ENCODE measurements at regions not wholly inside any gene's neighbourhood (a gene's known extent, or its start where the extent isn't known, plus 50 kb on each side); places are given as distances from the start of the nearest gene placed in this dataset.

DNA sequence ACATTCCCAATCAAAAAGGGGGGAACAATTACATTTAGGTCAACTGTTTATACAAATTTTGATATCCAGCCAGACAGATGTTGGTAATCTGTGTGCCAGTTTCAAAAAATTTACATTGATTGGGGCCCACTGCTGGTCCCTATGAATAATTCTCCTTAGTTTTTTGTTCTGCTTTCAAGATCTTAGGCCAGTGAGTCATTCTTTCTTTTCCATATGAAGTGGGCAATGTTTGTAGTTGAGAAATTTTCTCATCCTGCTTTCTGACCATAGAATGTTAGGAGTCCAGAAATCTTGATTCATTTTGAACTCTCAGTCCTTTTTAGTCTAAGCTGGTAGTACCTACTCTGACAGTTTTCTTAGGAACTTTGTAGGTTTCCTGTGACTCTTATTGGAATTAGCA is 244.3 kb downstream of the DIO2 start:
- intact Hi-C loops (cut with micrococcal nuclease) = no loop called here
- Histone ChIP-seq H3K27me3 (ENCODE audit: insufficient read depth, low read length) (no peaks in the 10 kb centered on the region), H2AFZ (ENCODE audit: low read depth, low read length, poor library complexity, severe bottlenecking) (no peak overlapping the region), H3K4me1 (ENCODE audit: control insufficient read depth in 1 of 2, insufficient read depth in 2 of 2, low read length in 2 of 2) (no peaks in the 10 kb centered on the region), H3K79me2 (ENCODE audit: insufficient read depth, low read length) (no peaks in the 10 kb centered on the region), H3K36me3 (ENCODE audit: control insufficient read depth in 1 of 2, insufficient read depth in 2 of 2, low read length in 2 of 2) (no peaks in the 10 kb centered on the region), H3K4me2 (ENCODE audit: low read length) (no peak overlapping the region), H3K27ac (ENCODE audit: low read depth, low read length) (no peak overlapping the region), H3K9me2 (ENCODE audit: insufficient read depth) (no peaks in the 10 kb centered on the region), H3K9ac (ENCODE audit: low read length) (no peak overlapping the region), H3K4me3 (replicated peaks in 1 of 2; ENCODE audit: low read depth in 1 of 2, low read length in 2 of 2) (no peak overlapping the region), H3K9me3 (ENCODE audit: control insufficient read depth in 1 of 2, insufficient read depth in 1 of 2, low read depth in 1 of 2, low read length in 2 of 2) (peaks cover 0 to 21% of the 10 kb centered on the region in 2 experiments; a peak in 2 of 4 replicates), H4K20me1 (ENCODE audit: insufficient read depth) (no peaks in the 10 kb centered on the region)
- ChIA-PET RAD21 (ENCODE audit: low non-redundant PET in 1 of 2, low total read pairs in 2 of 2, uncharacterized antibody in 2 of 2, unreplicated experiment in 2 of 2) (no interaction called here), CTCF (no interaction called here), POLR2A (no interaction called here)
- DNase-seq (ENCODE audit: low read depth, low spot score) (no peak), ATAC-seq (no peak)
- BruUV-seq (replicated peaks) = no TSS peak
- TF ChIP-seq ELF1 (IDR thresholded peaks at IDR 0.05; ENCODE audit: borderline replicate concordance, low read depth) = no peak
- no peak for TF ChIP-seq TCF7L2 (IDR thresholded peaks at IDR 0.05; ENCODE audit: borderline replicate concordance, extremely low read depth, insufficient read depth, insufficient read length)
- no peak for TF ChIP-seq EZH2 (IDR thresholded peaks at IDR 0.05)
- TF ChIP-seq SRF (IDR thresholded peaks at IDR 0.05; ENCODE audit: low read depth) = no peak
- TF ChIP-seq ZFX (IDR thresholded peaks at IDR 0.05) = no peak
- TF ChIP-seq, protein P1, sequence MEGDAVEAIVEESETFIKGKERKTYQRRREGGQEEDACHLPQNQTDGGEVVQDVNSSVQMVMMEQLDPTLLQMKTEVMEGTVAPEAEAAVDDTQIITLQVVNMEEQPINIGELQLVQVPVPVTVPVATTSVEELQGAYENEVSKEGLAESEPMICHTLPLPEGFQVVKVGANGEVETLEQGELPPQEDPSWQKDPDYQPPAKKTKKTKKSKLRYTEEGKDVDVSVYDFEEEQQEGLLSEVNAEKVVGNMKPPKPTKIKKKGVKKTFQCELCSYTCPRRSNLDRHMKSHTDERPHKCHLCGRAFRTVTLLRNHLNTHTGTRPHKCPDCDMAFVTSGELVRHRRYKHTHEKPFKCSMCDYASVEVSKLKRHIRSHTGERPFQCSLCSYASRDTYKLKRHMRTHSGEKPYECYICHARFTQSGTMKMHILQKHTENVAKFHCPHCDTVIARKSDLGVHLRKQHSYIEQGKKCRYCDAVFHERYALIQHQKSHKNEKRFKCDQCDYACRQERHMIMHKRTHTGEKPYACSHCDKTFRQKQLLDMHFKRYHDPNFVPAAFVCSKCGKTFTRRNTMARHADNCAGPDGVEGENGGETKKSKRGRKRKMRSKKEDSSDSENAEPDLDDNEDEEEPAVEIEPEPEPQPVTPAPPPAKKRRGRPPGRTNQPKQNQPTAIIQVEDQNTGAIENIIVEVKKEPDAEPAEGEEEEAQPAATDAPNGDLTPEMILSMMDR (IDR thresholded peaks at IDR 0.05 in 2 of 3, conservative IDR thresholded peaks at IDR 0.05 in 1 of 3; ENCODE audit: borderline replicate concordance in 1 of 3, insufficient read depth in 1 of 3, low read depth in 2 of 3, low read length in 2 of 3) = no peak

DNA sequence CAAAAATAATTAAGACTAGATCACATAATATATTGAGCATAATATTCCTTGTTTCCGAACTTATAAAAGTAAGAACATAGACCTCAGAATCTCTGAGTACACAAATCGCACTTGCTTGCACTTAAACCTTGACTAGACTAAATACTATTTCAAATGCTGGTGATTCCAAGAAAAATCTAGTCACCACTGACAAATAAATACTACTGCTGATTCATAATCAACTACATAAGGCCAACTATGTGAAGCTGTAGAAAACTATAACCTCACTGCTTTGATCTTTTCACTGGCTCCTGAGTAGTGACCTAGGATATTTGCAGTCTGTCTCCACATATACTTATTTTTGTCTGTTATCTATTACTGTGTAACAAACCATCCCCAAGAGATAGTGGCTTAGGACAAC is 245.4 kb downstream of the DIO2 start:
- no peaks in the 10 kb centered on the region for H3K9me2 ChIP-seq (ENCODE audit: insufficient read depth)
- no peak overlapping the region for H3K27ac ChIP-seq (ENCODE audit: low read depth, low read length)
- peaks cover 0 to 17% of the 10 kb centered on the region in 2 experiments; a peak in 2 of 4 replicates for H3K9me3 ChIP-seq (ENCODE audit: control insufficient read depth in 1 of 2, insufficient read depth in 1 of 2, low read depth in 1 of 2, low read length in 2 of 2)
- H3K27me3 ChIP-seq (ENCODE audit: insufficient read depth, low read length) = no peaks in the 10 kb centered on the region
- ATAC-seq = no peak
- H3K36me3 ChIP-seq (ENCODE audit: control insufficient read depth in 1 of 2, insufficient read depth in 2 of 2, low read length in 2 of 2) = no peaks in the 10 kb centered on the region
- H3K79me2 ChIP-seq (ENCODE audit: insufficient read depth, low read length) = no peaks in the 10 kb centered on the region
- DNase-seq (ENCODE audit: low read depth, low spot score) = no peak
- RAD21 ChIA-PET (ENCODE audit: low non-redundant PET in 1 of 2, low total read pairs in 2 of 2, uncharacterized antibody in 2 of 2, unreplicated experiment in 2 of 2) = no interaction called here
- no peak for TF ChIP-seq CBX3 (IDR thresholded peaks at IDR 0.05; ENCODE audit: low read depth)
- no peak for TF ChIP-seq EGR1 (IDR thresholded peaks at IDR 0.05; ENCODE audit: low read depth)
- TF ChIP-seq, protein P2, sequence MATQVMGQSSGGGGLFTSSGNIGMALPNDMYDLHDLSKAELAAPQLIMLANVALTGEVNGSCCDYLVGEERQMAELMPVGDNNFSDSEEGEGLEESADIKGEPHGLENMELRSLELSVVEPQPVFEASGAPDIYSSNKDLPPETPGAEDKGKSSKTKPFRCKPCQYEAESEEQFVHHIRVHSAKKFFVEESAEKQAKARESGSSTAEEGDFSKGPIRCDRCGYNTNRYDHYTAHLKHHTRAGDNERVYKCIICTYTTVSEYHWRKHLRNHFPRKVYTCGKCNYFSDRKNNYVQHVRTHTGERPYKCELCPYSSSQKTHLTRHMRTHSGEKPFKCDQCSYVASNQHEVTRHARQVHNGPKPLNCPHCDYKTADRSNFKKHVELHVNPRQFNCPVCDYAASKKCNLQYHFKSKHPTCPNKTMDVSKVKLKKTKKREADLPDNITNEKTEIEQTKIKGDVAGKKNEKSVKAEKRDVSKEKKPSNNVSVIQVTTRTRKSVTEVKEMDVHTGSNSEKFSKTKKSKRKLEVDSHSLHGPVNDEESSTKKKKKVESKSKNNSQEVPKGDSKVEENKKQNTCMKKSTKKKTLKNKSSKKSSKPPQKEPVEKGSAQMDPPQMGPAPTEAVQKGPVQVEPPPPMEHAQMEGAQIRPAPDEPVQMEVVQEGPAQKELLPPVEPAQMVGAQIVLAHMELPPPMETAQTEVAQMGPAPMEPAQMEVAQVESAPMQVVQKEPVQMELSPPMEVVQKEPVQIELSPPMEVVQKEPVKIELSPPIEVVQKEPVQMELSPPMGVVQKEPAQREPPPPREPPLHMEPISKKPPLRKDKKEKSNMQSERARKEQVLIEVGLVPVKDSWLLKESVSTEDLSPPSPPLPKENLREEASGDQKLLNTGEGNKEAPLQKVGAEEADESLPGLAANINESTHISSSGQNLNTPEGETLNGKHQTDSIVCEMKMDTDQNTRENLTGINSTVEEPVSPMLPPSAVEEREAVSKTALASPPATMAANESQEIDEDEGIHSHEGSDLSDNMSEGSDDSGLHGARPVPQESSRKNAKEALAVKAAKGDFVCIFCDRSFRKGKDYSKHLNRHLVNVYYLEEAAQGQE (IDR thresholded peaks at IDR 0.05; ENCODE audit: low read depth) = no peak
- TF ChIP-seq, protein P3, sequence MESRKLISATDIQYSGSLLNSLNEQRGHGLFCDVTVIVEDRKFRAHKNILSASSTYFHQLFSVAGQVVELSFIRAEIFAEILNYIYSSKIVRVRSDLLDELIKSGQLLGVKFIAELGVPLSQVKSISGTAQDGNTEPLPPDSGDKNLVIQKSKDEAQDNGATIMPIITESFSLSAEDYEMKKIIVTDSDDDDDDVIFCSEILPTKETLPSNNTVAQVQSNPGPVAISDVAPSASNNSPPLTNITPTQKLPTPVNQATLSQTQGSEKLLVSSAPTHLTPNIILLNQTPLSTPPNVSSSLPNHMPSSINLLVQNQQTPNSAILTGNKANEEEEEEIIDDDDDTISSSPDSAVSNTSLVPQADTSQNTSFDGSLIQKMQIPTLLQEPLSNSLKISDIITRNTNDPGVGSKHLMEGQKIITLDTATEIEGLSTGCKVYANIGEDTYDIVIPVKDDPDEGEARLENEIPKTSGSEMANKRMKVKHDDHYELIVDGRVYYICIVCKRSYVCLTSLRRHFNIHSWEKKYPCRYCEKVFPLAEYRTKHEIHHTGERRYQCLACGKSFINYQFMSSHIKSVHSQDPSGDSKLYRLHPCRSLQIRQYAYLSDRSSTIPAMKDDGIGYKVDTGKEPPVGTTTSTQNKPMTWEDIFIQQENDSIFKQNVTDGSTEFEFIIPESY (IDR thresholded peaks at IDR 0.05; ENCODE audit: extremely low read depth, insufficient replicate concordance, low read length) = no peak
- TF ChIP-seq SIN3A (IDR thresholded peaks at IDR 0.05; ENCODE audit: low read depth) = no peak
- no peak for TF ChIP-seq TCF7L2 (IDR thresholded peaks at IDR 0.05; ENCODE audit: borderline replicate concordance, extremely low read depth, insufficient read depth, insufficient read length)
- no peak for TF ChIP-seq EZH2 (IDR thresholded peaks at IDR 0.05)
- intact Hi-C loops (cut with micrococcal nuclease) = no loop called here
- BruUV-seq (replicated peaks) = no TSS peak
- H3K4me3 ChIP-seq (replicated peaks in 1 of 2; ENCODE audit: low read depth in 1 of 2, low read length in 2 of 2) = no peak overlapping the region
- no peak overlapping the region for H2AFZ ChIP-seq (ENCODE audit: low read depth, low read length, poor library complexity, severe bottlenecking)
- no peak overlapping the region for H3K9ac ChIP-seq (ENCODE audit: low read length)
- POLR2A ChIA-PET = no interaction called here
- no peaks in the 10 kb centered on the region for H4K20me1 ChIP-seq (ENCODE audit: insufficient read depth)
- H3K4me2 ChIP-seq (ENCODE audit: low read length) = no peak overlapping the region
- CTCF ChIA-PET = no interaction called here
- no peaks in the 10 kb centered on the region for H3K4me1 ChIP-seq (ENCODE audit: control insufficient read depth in 1 of 2, insufficient read depth in 2 of 2, low read length in 2 of 2)

Data from HCT116 (cell line).